NCI-H524 (cell line): ENCODE measurements at regions not wholly inside any gene's neighbourhood (a gene's known extent, or its start where the extent isn't known, plus 50 kb on each side); places are given as distances from the start of the nearest gene placed in this dataset.

Experiments
- DNase-seq, 2 experiments: peaks; one replicate each; lab custom pipeline; 2025; lab: John Stamatoyannopoulos, UW

DNA sequence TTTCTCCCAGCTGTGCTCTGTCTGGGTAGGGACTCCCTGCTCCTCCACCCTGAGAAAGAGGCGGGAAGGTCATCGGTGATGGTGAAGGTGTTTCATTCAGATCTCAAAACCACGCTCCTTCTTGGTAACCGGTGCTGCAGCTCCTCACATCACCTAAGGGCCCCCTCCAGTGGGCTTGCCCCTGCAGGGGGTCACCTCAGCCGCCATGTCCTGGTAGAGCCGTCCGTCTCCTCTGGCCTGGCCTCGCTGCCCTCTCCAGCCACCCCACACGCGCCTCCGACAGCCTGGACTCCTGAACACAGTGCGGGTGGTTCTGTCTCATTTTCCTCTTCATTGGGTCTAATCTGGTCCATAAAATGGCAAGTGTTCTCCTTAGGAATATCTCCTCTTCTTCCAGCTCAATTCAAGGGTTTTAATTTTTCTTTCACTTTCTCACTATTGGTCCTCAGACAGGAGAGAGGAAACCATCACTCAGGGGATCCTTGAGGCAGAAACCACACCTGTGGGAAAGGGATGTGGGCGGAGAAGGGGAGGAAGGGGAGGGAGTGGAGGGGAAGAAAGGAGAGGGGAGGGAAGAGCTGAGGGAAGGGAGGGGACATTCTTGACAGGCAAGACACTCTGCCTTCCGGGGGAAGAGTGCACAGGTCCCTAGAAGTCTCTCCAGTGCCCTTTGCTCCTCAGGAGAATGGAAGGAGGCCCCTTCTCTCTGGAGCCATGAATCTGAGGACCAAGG, 1338.4 kb downstream of the TBC1D22A start:
- no peak for DNase-seq

DNA sequence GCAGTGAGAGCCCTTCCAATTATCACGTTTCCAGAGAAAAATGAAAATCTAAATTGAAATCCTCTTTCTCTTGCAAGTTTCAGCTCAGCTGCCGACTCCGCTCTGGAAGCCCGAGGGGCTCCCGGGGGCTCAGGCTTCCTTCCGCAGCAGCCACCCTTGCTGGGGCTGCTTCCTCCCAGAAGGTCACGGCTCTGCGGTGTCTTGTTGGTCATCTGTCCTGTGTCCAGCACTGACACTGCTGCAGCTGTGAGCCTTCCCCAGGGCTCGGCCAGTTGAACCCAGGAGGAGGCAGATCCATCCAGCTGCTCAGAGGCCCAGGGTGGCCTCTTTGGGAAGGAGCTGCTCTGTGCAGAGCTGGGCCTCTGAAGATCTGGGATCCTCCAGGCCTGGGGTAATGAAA, 1337.2 kb downstream of the TBC1D22A start:
- no peak for DNase-seq

DNA sequence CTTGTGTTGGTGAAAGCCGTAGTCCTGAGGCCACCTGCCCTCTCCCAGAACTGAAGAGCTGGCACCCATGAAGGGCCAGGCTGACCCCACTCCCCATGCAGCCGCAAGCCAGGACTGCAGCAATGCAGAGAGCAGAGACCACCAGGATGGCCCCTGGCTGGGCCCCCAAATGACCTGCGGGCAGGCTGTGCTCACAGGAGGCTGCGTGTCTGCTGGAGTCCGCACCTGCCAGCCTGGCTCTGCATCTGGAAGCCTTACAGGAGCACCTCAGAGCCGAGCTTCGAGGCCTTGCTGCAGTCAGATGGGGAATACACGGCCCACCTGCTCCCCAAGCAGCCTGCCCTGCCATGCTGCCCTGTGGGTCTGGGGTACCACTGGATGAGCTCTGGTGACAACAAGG, 1336.8 kb downstream of the TBC1D22A start:
- DNase-seq = no peak

DNA sequence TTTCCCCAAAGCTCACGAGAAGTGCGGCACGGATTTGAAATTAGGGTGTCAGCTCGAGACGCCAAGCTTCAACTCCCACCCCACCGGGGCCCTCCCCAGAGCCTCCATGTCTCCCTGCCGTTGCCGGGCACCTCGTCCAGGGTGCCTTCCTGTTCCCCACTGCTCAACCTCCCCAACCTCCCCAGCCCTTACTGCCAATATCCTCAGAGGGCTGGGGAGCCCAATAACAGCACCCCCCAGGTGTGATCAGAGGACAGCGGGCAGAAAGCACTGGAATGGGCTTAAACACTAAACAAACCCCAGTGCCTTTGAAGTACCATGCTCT, 1336.4 kb downstream of the TBC1D22A start:
- no peak for DNase-seq

DNA sequence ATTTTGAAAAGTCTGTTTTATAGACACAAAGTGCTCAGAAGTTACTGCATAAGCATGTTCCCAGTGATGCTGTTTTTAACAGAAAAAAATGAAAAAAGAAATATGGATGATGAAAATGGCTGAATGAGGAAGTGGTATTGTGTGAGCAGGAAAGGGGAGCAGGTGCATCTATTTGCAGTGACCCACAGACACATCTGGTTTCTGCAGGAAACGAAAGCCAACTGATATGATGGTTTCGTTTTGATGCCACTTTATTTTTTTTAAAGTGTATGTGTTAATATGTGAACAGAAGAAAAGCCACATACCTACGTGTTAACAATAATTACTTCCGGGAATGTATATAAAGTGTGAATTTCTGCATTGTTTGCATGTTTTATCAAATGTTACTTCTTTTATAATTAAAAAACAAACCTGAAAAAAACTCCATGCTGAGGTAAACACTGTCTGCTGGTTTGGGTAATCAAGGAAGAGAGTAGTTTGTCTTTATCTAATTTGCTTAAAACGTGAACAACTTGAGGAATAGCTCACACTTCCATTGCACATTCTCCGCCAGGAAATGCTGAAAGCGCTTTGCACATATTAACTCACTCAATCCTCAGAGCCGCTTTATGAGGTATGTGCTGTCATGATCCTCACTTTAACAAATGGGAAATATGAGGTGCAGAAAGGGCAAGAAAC, 1335.9 kb downstream of the TBC1D22A start:
- DNase-seq = no peak

DNA sequence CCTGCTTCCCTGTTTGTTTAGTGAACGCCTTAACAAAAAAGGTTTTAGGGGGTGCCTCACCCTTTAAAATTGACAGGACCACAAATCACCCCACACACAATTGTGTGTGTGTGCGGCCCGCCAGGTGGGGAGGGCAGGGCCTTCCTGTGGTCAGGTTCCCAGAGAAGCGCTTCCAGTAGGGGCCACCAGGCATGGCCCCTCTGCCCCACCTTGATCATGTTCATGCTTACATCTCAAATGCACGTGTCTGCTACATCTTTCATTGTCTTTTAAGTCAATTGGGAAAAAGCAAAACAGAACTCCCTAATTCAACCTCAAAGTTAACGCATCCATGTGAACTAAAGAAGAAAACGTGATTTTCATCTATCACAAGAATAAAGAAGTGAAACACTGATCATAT, 1335.3 kb downstream of the TBC1D22A start:
- no peak for DNase-seq

DNA sequence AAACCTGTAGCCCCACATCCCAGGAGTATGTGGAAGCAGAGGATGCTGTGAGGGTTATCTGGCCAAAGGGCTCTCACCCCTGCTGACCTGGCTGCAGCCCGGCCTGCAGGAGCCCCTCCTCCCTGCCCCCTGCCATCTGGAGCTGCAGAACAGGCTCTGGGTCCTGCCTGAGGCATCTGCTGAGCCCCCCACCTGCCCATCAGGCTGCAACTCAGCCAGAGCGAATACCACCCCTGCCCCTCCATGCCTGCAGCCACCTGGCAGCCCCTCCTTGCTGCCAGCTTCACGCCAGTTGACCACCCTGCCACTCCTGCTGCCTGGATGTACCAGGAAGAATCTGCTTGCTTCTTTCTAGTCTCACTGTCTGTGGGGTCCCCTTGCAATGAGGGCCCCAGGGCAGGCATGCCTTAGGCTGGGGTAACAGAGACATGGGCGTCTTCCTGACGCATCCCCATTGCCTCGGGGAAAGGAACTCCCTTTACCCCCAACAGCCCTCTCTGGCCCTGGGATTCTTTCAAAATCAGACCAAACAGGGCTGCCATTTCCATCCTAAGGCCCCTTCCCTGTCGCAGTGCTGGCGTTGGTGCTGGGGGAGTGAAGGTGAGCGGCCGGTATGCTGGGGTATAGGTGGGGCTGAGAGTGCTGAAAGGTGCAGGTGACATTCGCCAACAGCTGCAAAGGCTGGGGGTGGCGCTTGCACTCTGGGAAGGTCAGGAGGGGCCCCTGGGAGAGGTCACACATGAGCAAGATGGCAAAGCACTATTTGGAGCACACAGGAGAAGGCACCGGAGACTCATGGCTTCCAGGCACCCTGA, 1334.6 kb downstream of the TBC1D22A start:
- DNase-seq = peak in 1 of 2 experiments; percentile 47

DNA sequence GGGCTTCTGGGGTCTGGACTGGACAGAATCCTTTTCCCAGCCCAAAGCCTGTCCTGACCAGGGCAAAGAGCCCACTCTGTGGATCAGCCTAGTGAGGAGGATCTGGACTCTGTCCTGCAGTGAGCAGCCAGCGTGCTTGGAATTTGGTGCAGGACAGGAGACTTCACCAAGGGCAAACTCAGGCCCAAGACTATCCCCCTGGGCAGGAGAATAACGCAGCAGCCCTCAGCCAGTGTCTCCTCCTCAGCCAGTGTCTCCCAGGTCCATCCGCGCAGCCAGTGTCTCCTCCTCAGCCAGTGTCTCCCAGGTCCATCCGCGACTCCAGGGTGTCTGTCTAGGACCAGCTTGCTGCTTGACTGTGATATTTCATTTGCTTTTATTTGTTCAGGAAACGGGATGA, 1334.0 kb downstream of the TBC1D22A start:
- no peak for DNase-seq

DNA sequence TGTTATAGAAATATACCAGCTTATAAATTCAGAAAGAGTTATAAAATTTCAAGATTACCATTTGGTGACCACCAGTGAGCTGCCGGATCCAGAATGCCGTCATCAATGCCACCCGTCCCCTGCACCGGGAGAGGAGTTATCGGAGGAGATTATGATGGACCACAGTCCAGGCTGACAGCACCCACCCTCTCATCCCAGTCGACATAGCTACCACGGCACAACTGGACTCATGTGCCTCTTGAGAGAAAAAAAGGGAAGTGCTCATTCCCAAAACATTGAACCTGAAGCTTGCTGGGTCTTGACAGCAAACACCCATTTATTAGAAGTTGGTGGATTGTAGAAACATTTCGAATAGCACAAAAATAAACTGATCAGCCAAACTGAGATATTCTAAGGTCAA, 1331.5 kb downstream of the TBC1D22A start:
- DNase-seq = no peak

DNA sequence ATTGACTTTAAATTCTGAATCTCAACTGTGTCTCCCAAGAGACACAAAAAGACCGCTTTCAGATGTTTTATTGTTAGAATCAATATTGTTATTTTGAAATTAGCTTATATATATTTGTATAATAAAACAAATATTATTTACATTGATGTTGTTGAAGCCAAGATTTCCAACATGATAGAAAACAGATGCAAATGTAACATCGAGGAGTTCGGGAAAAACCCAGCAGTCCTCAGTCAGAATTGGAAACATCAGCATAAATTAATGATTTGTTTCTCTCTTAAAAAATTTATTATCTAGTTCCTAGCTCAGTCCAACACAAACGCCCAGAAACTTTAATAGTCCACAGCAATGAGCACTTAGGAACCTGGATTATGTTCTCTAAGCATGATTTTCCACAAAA, 1330.4 kb downstream of the TBC1D22A start:
- DNase-seq = no peak

DNA sequence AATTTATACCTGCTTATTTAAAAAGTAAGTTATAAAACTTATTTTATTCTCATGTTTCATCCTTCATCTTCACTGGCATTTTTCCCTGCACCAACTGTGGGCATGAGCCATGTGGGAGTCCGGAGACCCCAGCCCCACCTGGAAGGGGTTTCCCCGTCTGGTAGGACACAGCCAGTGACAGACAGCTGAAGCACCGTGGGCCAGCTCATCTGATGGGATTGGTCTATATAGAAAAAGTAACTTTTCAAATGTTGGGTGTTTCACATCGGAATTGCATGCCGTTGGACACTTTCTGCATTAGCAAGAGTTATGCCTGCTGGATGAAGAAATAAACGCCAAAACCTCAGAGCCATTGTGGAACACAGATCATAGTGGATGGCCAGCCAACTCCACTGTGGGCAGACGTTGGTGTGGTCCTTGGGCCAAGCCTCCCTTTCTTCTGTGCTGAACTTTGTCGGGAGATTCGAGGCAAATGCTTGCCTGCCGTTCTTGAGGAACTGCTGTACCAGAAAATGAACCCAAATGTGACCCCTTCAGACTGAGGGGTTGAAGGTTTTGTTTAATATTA, 1329.3 kb downstream of the TBC1D22A start:
- DNase-seq = no peak

DNA sequence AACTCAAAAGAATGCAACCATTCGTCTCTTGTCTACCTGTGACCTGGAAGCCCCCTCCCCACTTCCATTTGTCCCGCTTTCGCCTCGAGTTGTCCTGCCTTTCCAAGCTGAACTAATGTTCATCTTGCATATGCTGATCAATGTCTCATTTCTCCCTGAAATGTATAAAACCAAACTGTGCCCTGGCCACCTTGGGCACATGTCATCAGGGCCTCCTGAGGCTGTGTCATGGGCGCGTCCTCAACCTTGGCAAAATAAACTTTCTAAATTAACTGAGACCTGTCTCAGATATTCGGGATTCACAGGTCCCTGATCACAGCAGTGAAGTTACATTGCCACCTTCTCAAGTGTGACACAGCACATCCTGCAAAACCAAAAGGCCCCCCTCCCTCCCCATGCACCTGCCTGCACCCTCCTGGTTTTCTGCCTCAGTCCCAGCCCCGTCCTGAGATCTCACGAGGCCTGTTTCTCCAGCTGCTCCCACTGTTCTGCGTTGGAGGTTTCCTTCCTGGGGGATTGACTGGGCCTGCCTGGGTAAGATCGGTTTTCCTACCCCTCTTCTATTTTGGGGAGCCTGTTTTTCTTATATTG, 1328.7 kb downstream of the TBC1D22A start:
- DNase-seq = no peak

DNA sequence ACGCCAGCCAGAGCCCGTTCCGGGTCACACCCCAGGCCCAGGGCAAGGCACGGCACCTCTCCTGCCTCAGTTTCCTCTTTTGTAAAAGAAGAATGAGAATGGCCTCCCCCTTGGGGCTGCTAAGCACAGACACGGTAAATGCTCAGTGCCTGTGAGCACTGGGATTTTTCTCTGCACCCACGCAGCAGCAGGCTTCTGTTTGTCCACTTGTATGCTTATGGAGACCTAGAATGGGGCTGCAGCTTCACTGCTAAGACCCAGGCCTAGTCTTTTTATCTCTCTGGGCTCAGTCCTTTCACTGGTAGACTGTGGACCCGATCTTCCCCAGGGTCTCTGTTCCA, 1327.9 kb downstream of the TBC1D22A start:
- no peak for DNase-seq

DNA sequence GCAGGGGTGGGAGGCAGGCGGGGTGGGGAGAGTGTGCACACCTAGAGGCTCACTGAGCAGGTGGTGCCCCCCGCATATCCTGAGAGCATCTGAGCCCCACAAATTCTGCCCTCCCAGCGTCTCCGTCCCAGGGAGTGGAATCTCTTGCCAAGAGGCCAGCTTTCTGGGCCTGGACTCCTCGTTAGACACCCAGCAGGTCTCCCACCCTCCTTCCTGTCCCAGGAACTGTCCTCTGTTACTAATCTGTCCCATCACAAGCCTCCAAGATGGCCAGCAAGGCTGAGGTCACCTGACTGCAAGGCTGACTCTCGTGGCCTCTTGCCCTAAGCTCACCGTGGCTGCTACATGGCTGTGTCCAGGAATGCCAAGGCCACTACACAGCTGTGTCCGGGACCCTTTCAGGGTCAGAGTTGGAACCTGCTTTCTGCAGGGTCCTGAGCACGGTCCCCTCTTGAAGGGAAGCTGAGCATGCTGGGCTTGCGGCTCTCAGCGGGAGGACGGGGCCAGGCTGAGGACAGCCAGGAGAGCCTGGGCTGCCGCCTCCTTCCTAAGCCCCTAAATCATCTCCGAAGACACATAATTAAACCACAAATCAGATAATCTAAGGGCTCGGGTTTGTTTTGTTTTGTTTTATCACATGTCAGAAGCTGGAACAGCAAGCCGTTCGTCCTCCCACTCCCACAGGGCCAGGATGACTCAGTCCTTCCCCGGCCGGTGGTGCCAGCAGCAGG, 1327.3 kb downstream of the TBC1D22A start:
- DNase-seq = no peak

DNA sequence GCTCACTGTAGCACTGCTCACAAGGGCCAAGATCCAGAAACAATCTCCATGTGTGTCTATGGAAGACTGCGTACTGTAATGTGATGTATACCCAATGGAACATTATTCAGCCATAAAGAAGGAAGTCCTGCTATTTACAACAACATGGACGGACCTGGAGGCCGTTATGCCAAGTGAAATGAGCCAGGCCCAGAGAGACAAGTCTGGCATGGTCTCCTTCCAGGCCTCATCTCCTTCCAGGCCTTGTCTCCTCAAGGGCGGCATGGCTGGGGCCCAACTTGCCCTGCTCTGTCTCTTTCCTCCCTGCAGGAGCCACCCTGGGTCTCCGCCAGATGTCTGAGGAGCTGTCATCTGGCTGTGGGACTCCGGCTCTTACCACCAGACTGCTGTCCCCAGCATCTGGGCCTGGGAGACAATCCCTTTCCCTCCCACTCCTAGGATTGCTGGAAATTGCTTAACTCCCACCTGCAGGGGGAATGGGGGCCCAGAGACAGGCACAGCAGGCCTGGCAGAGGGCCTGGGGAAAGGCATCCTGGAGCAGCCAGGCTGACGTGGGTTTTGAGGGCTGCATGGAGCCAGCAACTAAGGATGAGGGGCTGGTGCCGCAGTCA, 1326.6 kb downstream of the TBC1D22A start:
- peak in 1 of 2 experiments; percentile 54 for DNase-seq

DNA sequence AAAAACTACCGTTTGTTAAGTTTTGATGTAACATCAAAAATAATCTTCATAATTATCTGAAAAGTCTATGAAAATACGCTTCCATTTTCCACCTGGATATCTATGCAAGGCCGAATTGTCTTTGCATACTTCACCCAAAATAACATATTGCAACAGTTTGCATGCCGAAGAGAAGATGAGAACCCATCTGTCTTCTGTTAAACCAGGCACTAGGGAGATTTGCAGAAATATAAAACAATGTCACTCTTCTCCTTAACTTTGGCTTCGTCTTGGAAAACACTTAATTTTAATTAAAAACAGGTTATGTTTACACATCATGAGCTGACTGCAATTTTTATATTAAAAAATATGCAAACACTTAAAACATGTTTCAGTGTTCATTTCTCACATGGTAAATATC, 1325.8 kb downstream of the TBC1D22A start:
- no peak for DNase-seq

DNA sequence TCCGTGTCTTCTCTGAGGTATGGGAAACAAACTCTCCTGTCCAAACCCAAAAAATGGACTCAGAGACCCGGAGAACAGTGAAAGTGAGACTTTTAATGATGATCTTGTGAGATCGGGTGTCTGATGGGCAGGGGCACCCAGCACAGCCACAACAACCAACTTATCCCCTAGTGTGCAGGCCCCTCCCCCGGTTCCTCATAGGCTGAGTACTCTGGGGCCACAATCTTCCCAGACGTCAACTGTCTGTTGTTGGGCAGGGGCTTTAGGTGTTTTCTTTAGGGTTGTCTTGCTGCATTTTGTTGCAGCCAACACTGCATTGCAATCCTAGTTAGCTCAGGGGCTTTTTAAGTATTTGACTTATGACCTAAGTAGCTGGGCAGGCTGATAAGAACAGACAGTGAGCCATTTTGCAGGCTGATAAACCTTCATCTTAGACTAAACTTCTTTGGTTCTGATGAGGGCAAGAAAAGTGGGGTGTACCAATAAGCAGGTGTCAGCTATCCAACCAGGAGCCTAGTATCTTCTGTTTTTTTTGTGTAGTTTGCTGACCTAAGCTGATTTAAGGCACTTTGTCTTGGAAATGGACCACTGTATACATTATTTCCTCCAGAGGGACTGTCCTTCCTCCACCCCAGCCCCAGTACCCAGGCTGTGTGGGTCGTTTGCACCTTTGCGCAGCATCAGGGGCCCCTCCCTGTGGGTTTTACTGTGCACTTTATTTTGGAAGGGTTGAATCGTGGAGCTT, 1323.6 kb downstream of the TBC1D22A start:
- no peak for DNase-seq

DNA sequence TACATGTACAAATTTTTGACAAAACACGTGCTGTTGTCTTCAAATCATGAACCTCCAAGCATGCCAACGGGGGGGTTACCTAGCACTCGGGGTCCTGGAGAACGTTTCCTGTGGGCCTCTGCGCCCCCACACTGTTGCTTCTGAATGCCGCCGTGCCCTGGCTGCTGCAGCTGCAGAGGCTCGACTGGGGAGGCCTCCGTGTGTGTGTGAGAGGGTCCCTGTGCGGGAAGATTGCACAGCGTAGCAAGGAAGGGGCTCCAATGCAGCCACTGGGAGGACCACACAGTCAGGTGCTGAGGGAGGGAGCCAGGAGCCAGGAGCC, 1322.2 kb downstream of the TBC1D22A start:
- no peak for DNase-seq

DNA sequence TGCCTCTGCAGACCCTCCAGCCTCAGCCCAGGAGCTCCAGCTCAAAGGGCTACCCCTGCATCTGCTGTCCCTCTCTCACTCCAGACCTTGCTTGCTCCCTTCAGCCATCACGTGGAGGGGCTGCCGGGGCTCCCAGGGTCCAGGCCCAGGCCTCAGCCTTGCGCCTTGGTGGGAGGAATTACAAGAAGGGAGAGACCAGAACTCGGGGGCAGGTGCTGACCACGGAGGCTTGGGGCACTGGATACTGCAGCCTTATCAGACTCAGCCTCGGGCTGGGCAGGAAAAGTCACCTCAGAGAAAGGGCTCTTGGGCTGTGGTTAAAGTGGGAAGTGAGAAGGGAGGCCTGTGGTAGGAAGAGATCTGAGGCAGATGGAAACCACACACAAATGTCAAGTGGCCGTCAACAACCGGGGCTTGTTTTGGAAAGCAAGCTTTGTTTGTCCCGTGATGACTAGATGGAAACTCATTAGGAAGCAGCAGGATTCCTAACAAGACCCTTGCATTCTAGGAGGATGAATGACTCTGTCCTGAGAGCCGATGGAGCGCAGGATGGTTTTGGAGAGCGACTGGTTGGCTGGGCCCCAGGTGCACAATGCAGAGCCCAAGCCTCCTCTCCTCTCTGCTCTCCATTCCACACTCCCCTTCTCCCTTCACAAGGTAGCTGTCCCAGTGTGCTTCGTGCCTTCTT, 1321.7 kb downstream of the TBC1D22A start:
- no peak for DNase-seq

DNA sequence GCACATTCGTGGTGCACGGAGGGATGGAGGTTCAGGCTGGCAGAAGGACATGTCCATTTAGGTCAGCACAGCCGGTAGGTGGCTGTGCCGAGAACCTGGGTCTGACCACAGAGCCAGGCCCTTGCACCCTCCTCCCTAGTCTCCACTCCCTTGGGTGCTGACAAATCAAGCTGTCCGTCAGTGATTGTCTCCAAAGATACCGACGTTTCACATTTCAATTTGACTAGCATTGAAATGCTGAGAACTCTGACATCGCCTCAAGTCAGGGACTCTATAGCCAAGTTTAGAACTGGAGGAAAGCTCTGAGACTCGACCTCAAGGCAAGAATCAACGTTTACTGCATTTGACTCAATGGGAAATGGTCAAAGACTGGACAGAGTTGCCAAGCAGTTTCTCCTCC, 1321.1 kb downstream of the TBC1D22A start:
- DNase-seq = no peak
